Anterior cingulate cortex (tissue), 58 donors: ENCODE measurements at regions not wholly inside any gene's neighbourhood (a gene's known extent, or its start where the extent isn't known, plus 50 kb on each side); places are given as distances from the start of the nearest gene placed in this dataset.
"Not testable (repeated sequence)": the region's sequence is repeated elsewhere in the genome, so short reads cannot be mapped to it uniquely, and the experiment has no call there.

Experiments
- DNase-seq, 58 donors: peaks; one replicate each; lab custom pipeline; 2025; lab: John Stamatoyannopoulos, UW

DNA sequence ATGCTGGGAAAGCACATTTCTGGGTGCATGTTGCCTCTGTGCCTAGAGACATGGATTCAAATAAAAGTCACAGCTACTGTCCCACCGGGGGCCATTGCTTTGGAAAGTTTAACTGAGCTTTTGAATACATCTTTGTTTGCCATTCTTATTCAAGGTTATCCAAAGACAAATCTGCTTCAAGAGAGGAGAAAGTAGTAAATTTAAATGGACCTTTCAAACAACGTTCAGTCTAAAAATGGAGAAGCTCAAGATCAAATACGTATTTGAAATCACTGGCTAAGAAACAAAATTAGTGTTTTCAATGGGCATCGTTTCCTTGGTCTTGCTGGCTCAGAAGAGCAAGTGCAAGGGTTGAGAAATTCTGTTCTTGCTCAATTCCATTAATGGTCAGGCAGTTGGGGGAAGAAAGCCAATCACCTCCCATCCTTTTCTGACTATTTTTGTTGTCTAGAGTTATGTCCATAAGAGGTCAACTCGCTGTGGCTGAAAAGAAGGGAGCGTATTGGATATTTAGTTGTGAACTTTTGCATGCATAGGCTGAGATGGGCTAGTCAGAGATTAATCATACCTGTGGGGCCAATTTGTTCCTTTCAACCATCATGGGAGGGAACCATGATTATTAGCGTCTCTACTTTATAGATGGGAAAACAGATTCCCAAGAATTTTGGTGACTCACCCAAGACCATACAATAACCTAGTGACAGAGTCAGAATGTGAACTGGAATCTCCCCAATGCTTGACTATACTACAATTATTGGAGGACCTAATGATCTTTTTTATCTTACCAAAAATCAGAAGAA is 276.2 kb upstream of the TNC start:
- DNase-seq: peak in 16 of 58 donors; percentile 1 to 58 (median 13)

DNA sequence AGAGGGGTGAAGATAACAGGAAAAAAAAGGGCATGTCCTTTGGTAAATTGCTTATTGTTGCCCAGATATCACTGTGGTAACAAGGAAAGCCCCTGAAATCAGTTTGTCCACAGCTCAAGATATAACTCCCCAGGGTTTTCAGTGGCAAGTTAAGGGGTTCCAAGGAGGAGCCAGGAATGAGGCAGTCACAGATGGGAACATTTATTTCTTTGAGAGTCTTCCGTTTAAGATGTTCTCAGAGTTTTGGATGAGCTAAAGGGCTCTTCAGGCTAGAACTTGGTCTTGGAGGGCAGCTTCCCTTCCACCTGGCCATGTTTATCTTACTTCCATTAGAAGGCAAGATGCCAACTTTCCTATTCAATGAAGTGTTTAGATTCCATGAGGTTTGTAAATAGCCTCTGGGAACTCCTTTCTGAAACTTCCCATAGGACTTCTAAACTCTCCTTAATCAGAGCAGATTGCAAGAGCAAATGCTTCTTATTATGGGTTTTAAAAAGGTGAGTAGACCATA is 277.6 kb upstream of the TNC start:
- DNase-seq: no peak

DNA sequence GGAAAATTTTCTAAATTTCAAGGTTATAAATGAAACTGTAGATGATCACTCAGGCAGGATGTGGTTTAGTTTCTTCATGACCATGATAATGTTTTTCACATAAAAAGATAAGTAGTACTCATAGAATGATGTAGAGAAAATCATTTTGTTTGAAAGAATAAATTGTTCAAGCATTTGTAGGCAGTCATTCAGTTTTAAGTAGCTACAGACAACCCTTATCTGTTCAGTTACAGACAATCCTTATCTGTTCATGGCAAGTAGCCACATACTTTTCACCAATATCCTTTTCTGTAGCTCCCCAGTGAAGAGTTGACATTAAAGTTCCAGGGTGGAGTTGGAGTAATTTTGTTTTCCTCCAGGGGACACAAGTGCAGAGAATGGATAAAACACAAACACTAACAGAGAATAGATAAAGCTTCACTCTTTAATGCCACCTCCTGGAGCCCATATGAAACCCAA is 278.1 kb upstream of the TNC start:
- DNase-seq: no peak

DNA sequence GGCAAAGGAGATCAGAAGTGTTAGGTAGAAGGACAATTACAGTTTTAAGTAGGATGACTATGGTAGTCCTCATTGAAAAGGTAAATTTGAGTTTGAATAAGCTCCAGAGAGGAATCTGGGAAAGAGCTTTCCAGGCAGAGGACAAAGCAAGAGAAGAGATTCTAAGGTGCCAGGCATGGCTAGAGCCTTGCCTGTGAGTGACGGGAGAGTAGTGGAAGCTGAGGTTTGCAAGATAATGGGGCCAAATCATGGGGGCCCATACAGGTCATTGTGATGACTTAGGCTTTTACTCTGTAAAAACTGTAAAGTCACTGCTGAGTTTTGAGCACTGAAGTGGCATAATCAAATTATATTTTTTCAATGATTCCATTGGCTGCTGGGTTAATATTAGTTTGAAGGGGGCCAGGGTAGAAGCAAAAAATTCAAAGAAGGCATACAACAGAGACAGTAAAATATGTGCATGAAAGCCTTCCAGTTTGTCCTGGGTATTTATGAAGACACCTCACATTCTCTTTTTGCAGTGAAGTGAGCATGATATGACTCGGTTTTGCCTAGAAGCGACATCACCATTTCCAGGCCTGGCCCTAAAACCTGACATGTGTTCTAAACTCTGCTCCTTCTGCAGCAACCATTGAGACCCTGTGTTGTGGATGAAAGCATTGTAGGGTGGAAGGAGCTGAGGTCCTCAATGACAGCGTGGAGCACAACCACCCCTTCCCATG is 279.8 kb upstream of the TNC start:
- no peak for DNase-seq

DNA sequence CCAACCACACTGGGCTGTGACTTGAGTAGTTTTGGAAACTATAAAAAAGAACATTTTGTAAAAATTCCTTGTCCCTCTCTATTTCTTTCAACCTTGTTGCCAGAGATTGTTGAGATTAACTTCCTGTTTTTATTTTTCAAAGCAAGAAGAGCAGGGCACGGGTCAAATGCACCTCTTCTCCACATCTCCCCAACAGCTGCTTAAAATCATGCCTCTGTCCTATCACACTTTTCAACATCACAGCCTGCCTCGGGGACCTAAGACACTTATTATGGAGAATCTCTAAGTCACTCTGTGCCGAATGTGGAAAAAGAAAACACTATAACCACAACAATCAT is 280.3 kb upstream of the TNC start:
- DNase-seq: no peak

DNA sequence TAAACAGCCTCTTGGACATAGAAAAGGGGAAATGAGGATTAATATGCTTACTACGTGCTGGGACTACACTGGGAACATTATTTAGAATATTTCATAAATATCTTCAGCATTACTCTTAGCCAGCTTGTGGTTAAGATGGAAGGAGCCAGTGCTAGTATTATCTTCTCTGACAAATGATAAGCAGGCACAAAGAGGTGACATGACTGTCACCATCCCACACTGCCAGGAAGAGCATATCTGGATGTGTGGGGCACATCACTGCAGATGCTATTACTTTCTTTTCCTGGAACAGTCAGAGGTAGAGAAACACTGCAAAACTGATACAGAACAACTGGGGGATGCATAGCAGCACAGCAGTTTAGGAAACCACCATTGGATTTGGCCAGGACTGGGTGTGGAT is 281.0 kb upstream of the TNC start:
- DNase-seq: no peak

DNA sequence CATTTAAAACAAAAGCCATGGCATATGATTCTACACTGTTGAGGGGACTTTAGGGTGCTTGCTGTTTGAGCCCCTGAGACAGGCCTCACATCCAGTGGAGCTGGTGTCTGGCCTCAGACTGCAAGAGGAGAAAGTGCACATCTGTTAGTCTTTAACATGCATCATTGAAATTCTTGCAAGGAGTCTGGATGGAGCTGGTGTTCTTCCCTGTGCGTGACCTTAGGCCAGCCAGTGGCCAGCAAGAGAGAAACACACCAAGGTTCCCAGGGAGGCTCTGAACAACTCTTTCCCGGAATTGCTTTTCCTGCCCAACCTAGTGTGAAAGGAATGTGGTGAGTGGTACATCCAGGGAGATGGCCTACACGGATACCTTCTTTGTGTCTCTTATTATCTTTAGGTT is 282.8 kb upstream of the TNC start:
- DNase-seq: no peak

DNA sequence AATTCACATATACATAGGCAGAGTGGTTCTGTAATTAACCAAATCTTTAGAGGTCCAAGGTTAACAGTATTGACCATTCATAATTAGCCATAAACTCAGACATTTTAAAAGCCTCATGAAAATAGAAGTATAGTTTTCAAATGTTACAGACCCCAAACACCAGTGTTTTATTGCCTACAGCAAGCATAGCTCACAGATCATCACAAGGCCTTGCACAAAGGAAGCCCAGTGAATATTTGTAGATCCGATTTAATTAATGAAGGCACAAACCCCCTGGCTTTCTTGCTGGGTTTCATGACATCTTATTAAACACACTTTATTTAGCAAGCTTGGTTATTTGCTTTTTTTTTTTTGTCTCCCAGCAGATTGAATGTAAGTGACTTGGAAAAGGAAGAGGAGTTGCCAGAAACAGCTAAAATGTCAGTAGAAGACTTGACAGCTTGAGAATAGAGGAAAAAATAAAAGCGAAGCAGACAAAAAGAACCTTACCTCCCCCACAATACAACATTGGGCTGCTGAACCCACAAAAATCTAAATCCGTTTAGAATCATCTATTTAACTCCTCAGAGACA is 283.9 kb upstream of the TNC start:
- no peak for DNase-seq

DNA sequence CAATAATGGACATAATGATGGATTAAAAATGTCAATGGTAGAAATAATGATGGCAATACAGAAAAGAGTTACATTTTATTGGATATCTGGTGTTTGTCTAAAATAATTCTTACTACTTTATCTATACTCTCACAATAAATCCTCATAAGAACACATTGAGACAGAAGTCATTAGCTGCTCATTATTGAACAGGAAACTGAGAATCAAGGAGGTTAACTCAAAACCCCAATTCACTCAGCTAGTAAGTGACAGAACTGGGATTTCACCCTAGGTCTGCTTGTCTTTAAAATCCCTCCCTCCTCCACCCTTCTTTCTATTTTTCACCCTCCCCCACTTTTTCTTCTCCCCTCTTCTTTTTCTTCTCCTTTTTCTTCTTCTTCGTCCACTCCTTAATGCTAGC is 285.8 kb upstream of the TNC start:
- DNase-seq: no peak

DNA sequence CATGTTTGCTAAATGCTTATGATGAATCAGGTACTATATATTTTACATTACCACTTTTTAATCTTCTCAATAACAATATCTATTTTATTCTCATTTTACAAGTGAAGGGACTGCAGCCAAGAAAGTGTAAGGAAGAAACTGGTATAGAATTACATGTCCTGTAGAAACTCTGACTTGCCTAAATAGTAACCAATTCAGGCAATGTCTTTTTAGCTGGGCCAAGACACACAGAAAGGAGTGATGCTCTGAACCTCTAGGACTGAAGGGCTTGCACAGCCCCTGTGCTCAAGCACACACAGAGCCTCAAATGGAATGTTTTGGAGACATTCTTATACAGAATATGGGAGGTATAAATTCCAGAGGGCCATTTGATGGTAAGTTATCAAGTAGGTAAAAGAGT is 286.4 kb upstream of the TNC start:
- DNase-seq: no peak

DNA sequence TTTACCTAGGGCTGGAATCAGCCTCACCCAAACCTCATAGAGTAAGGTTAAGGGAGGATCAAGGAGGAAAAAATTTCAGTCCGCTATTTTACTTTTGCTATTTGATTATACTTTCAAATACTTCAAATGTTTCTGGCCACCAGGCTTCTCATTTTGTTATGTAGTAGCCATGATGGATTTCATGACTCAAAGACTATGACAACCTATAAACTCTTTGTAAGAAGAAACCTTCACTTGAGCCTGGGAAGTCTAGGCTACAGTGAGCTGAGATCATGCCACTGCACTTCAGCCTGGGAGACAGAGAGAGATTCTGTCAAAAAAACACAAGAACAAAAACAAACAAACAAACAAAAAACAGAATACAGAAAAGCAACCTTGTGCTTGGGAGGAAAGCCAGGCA is 293.6 kb upstream of the TNC start:
- no peak for DNase-seq

DNA sequence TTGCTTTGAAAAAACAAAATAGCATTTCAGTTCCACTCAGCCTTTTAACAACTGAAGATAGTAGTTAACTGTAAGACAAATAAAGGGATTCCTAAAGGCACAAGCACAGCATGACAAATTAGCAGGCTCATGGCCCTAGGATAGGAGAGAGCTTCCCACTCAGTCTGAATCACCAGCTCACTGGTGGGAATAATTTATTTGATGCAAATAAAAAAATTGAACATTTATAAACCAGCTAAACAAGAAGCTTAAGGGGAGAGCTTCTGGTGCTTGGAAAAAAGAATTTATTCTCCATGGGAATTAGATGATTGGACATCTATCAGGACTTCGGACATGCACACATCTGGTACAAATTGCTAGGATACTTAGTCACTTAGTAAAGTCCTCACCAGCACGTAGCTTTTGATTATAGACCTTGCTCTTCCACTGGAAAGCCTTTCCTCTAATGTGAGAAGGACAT is 294.1 kb upstream of the TNC start:
- peak in 1 of 58 donors; percentile 0 for DNase-seq

DNA sequence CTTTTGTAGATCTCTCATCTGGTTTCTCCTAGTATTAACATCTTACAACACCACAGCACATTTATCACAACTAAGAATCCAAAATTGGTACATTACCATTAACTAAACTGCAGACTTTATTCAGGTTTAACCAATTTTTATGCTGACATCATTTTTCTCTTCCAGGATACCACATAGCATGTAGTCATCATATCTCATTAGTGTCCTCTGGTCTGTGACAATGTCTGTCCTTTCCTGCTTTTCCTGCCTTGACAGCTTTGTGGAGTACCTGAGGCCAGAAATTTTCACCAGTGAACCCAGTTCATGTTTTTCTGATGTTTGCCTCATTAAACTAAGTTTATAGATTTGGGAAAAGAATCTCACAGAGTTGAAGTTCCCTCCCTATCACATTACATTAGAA is 294.7 kb upstream of the TNC start:
- no peak for DNase-seq

DNA sequence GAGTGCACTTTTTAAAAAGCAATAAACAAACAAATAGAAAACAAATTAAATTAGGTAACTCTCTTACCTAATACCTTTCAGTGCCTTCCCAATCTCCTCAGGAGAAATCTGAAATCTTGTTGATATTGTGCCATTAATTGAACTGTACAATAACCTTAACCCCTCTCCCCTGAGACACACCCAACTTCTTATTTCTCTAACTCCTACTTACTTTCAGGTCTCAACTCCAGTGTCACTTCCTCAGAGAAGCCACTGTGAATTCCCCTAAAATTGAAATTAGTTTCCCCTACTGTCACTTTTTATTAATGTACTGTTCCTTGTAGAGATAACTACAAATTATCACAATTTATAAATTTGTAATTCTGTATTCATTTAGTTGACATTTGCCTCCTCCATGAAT is 295.3 kb upstream of the TNC start:
- DNase-seq: no peak

DNA sequence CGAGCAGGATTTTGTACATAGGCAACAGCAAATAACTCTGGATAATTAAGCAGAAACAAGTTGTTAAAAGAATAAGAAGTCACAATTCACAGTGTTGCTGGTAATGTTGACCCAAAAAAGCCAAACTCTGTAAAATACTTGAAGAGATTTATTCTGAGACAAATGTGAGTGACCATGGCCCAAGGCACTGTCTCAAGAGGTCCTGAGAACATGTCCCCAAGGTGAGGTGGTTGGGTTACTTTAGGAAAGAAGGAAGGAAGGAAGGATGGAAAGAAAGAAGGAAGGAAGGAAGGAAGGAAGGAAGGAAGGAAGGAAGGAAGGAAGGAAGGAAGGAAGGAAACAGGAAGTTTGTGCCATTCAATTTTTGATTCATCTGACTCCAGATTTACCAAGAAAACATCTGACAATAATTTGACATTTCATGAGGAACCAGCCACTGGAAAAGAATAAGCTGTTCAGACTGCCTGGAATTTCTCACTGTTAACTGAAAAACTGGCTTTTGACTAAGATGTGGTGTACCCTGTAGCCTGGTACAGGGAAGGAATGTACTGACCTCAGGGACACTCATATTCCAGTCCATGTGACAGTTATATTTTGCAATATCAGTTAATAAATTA is 295.9 kb upstream of the TNC start:
- DNase-seq: no peak

DNA sequence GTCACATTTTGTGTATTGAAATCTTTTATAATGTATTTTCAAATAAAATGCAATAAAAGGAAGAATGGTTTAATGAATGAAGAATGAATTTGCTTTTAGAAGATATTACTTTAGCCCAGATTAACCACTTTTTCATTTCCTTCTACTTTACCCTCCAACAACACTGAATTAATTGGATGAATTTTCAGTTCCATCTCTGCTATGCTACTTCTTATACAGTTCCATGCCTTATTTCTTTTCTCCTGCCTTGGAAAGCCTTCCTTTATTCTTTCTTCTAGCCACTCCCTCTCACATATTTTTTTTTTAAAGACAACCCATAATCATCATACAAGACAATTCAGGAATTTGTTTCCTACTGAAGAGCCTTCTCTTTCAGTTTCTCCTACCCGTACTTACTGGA is 296.6 kb upstream of the TNC start:
- no peak for DNase-seq

DNA sequence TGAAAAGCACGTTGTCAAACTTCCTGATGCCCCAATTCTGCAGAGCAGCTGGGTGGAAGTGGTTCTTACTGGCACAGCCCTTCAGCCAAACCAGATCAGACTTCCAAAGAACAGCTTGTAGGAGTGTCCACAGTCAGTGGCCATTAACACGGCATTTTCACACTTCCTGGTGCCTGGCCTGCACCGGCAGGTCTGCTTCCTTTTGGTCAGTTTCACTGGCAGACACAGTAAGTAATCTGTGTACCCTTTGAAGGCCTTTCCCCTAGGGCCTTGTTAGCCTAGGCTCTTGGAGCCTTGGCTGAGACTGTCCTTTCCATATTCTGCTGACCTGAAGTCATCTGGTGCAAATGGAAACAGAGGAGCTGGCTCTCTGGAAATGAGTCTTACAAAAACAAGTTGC is 297.5 kb upstream of the TNC start:
- DNase-seq: no peak

DNA sequence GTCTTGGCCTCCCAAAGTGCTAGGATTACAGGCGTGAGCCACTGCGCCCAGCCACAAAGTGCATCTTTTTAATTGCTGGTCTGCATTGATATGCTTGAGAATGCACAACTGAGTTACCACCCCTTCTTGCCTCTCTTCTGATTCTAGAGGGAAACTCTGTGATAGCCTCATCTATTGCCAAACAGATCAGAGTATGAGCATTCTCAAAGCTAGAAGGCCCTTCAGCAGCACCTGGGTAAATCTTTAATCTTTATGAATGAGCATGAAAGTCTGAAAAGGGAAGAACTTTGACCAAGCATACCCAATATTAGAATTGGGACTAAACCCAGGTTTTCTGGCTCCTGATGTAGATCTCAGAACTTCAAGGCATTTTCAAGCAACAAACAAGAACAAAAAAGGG is 298.3 kb upstream of the TNC start:
- no peak for DNase-seq

DNA sequence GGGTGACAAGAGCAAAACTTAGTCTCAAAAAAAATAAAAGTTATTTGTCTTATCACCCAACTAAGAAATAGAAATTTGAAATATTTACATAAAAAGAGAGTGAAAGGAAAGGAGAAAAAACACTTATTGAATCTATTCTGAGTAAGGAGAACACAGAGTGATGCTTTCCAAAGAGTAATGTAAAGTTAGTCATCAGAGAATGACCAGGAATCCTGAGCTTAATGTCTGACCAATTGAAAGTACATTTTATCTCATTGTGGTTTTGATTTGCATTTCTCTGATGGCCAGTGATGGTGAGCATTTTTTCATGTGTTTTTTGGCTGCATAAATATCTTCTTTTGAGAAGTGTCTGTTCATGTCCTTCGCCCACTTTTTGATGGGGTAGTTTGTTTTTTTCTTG is 300.2 kb upstream of the TNC start:
- DNase-seq: not testable (repeated sequence)

DNA sequence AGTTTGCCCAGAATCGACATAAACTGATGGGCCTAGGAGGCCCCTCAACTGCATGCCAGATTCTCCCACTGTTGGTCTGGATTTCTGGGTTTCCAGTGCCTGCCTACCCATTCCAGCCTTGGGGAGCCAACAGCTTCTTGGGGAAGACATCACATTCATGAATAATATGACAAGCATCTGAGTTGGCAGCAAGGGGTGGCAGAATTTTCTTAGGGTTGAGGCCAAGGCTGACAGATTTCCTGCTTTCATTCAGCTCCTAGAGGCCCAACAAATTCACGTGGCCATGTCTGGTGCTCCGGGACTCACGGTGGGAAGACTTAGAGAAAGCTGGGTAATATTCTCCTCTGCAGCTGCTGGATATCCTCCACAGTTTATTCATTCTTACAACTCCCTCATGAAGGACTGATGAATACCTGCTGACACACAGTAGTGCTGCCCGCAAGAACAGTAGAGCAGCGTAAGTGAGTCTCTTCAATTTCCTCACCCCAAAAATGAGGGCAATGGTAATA is 305.0 kb upstream of the TNC start:
- DNase-seq: no peak

DNA sequence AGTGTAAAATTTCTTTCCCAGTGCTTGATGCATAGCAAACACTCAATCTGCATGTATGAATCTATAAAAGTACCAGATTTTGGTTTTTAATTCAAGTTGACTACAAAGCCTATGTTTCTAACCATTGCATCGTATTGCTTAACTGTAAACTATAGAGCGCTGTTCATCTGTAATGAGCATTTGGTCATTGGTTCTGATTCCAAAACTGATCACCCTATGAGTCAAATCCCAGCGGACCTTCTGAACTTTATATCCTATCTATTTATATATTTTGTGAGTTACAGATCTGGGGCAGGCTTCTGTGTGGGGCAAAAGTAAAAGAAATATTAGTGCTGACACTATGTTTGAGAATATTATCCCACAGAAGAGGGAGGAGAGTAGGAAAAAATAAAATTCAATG is 305.7 kb upstream of the TNC start:
- no peak for DNase-seq
